ENCODE measurements at regions not wholly inside any gene's neighbourhood (a gene's known extent, or its start where the extent isn't known, plus 50 kb on each side); places are given as distances from the start of the nearest gene placed in this dataset.
A peak's percentile ranks its signal among the peaks of the same experiment; 100 is the strongest.

DNA sequence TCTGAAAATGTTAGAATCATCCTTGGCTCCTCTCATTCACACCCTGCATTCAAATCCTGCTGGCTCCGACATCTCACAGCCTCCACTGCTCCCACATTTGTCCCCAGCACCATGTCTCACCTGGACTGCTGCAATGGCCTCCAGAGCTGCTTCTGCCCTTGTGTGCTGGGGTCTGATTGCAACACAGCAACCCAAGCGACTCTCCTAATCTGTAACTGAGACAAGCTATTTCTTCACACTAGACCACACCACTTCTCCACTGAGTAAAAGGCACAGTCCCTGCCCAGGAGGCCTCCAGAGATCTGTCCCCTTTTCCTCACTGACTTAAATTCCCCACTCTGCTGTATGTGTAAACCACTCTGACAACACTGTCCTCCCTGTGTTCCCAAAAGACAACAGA is 151.1 kb upstream of the TAS2R1 start:
- ChIA-PET CTCF (no interaction called here), POLR2A (no interaction called here)
- H3K27ac ChIP-seq (ENCODE audit: extremely low read depth, low read depth, low read length): no peak overlapping the region
- TF ChIP-seq MYNN (tag by site-specific recombination; IDR thresholded peaks at IDR 0.05; ENCODE audit: borderline replicate concordance) (no peak), ZNF629 (tag by site-specific recombination; IDR thresholded peaks at IDR 0.05) (no peak), YY1 (tag by site-specific recombination; IDR thresholded peaks at IDR 0.05) (no peak), ZNF221 (tag by site-specific recombination; IDR thresholded peaks at IDR 0.05; ENCODE audit: borderline replicate concordance) (no peak), ZNF335 (tag by site-specific recombination; conservative IDR thresholded peaks at IDR 0.05) (no peak), ZNF560 (tag by site-specific recombination; IDR thresholded peaks at IDR 0.05; ENCODE audit: borderline replicate concordance) (no peak), FEZF1 (tag by site-specific recombination; IDR thresholded peaks at IDR 0.05) (no peak), ZBTB20 (tag by site-specific recombination; IDR thresholded peaks at IDR 0.05) (no peak), ZNF114 (tag by site-specific recombination; IDR thresholded peaks at IDR 0.05) (no peak), ZNF707 (tag by site-specific recombination; IDR thresholded peaks at IDR 0.05) (no peak), ZNF37A (tag by site-specific recombination; IDR thresholded peaks at IDR 0.05) (no peak), ZNF175 (tag by site-specific recombination; IDR thresholded peaks at IDR 0.05) (no peak), ZNF112 (tag by site-specific recombination; IDR thresholded peaks at IDR 0.05) (no peak), ZNF777 (tag by site-specific recombination; IDR thresholded peaks at IDR 0.05; ENCODE audit: borderline replicate concordance) (no peak), KLF1 (tag by site-specific recombination; IDR thresholded peaks at IDR 0.05) (no peak)
- TF ChIP-seq, protein P1, sequence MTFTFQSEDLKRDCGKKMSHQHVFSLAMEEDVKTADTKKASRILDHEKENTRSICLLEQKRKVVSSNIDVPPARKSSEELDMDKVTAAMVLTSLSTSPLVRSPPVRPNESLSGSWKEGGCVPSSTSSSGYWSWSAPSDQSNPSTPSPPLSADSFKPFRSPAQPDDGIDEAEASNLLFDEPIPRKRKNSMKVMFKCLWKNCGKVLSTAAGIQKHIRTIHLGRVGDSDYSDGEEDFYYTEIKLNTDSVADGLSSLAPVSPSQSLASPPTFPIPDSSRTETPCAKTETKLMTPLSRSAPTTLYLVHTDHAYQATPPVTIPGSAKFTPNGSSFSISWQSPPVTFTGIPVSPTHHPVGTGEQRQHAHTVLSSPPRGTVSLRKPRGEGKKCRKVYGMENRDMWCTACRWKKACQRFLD (tag by site-specific recombination; IDR thresholded peaks at IDR 0.05): no peak
- TF ChIP-seq, protein P2, sequence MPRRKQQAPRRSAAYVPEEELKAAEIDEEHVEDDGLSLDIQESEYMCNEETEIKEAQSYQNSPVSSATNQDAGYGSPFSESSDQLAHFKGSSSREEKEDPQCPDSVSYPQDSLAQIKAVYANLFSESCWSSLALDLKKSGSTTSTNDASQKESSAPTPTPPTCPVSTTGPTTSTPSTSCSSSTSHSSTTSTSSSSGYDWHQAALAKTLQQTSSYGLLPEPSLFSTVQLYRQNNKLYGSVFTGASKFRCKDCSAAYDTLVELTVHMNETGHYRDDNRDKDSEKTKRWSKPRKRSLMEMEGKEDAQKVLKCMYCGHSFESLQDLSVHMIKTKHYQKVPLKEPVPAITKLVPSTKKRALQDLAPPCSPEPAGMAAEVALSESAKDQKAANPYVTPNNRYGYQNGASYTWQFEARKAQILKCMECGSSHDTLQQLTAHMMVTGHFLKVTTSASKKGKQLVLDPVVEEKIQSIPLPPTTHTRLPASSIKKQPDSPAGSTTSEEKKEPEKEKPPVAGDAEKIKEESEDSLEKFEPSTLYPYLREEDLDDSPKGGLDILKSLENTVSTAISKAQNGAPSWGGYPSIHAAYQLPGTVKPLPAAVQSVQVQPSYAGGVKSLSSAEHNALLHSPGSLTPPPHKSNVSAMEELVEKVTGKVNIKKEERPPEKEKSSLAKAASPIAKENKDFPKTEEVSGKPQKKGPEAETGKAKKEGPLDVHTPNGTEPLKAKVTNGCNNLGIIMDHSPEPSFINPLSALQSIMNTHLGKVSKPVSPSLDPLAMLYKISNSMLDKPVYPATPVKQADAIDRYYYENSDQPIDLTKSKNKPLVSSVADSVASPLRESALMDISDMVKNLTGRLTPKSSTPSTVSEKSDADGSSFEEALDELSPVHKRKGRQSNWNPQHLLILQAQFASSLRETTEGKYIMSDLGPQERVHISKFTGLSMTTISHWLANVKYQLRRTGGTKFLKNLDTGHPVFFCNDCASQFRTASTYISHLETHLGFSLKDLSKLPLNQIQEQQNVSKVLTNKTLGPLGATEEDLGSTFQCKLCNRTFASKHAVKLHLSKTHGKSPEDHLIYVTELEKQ (tag by site-specific recombination; IDR thresholded peaks at IDR 0.05; ENCODE audit: borderline replicate concordance): no peak
- H3K36me3 ChIP-seq (ENCODE audit: control insufficient read depth in 2 of 2, insufficient read depth in 1 of 2, low read length in 2 of 2): no peaks in the 10 kb centered on the region
- H3K4me1 ChIP-seq (ENCODE audit: control insufficient read depth, insufficient read depth, low read length): no peaks in the 10 kb centered on the region
- no peak overlapping the region for H3K4me3 ChIP-seq (ENCODE audit: low read depth, low read length)
- no peaks in the 10 kb centered on the region for H3K9me3 ChIP-seq (ENCODE audit: control insufficient read depth, insufficient read depth, low read depth, low read length)

DNA sequence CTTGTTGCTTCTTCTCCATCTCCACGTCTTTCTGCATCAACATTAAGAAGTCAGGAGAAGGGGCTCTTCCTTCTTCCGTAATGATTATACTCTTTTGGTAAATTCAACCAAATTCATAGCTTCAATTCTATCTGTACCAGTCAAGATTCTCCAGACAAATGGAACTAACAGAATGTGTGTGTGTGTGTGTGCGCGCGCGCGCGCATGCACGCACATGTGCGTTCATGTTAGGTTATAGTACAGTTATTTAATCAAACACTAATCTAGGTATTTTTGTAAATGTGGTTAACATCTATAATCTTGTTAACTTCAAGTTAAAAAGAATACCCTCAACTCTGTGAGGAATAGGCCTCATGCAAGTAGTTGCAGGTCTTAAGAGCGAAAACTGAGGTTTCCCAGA is 150.3 kb upstream of the TAS2R1 start:
- ChIA-PET CTCF (interaction anchor here (0.5 kb wide), 1 partner anchor 183 kb away, joined by 3 read pairs; no protein-coding TSS in a partner anchor), POLR2A (no interaction called here)
- no peak overlapping the region for H3K27ac ChIP-seq (ENCODE audit: extremely low read depth, low read depth, low read length)

More for the DNA sequence above, 150.3 kb upstream of the TAS2R1 start:
- no peaks in the 10 kb centered on the region for H3K4me1 ChIP-seq (ENCODE audit: control insufficient read depth, insufficient read depth, low read length)
- H3K4me3 ChIP-seq (ENCODE audit: low read depth, low read length): no peak overlapping the region
- no peaks in the 10 kb centered on the region for H3K36me3 ChIP-seq (ENCODE audit: control insufficient read depth in 2 of 2, insufficient read depth in 1 of 2, low read length in 2 of 2)
- no peaks in the 10 kb centered on the region for H3K9me3 ChIP-seq (ENCODE audit: control insufficient read depth, insufficient read depth, low read depth, low read length)
- TF ChIP-seq ZNF560 (tag by site-specific recombination; IDR thresholded peaks at IDR 0.05; ENCODE audit: borderline replicate concordance): no peak
- TF ChIP-seq KLF10 (tag by site-specific recombination; IDR thresholded peaks at IDR 0.05): no peak
- TF ChIP-seq, protein P3, sequence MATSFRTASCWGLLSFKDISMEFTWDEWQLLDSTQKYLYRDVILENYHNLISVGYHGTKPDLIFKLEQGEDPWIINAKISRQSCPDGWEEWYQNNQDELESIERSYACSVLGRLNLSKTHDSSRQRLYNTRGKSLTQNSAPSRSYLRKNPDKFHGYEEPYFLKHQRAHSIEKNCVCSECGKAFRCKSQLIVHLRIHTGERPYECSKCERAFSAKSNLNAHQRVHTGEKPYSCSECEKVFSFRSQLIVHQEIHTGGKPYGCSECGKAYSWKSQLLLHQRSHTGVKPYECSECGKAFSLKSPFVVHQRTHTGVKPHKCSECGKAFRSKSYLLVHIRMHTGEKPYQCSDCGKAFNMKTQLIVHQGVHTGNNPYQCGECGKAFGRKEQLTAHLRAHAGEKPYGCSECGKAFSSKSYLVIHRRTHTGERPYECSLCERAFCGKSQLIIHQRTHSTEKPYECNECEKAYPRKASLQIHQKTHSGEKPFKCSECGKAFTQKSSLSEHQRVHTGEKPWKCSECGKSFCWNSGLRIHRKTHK (tag by site-specific recombination; IDR thresholded peaks at IDR 0.05): peak; percentile 71

Data from HEK293 (cell line).